ENCODE measurements at regions not wholly inside any gene's neighbourhood (a gene's known extent, or its start where the extent isn't known, plus 50 kb on each side); places are given as distances from the start of the nearest gene placed in this dataset.

- TF ChIP-seq PBX3 (IDR thresholded peaks at IDR 0.05) (no peak), CTCF (IDR thresholded peaks at IDR 0.05) (no peak), RAD21 (IDR thresholded peaks at IDR 0.05; ENCODE audit: low read length) (no peak)
These were observed 700.6 kb downstream of the TECRL start for GRCh38 chr4:63708661-63709060.
